Activated naive CD4-positive, alpha-beta T cell treated with anti-CD3 and anti-CD28 coated beads, Interleukin-2, amount 10 ng/mL, durations not matched to agents 7 days and 5 days (primary cell): ENCODE measurements at regions not wholly inside any gene's neighbourhood (a gene's known extent, or its start where the extent isn't known, plus 50 kb on each side); places are given as distances from the start of the nearest gene placed in this dataset.
A peak's percentile ranks its signal among the peaks of the same experiment; 100 is the strongest.

Source experiments
- CTCF ChIA-PET: fragments of 350-600 bp; sonication (Branson Sonifier 250); formaldehyde crosslinking; loops from one replicate; lab custom pipeline; 2021; ENCODE audit warnings: antibody characterized with exemption; lab: Charles Lee
- DNase-seq: peaks from one replicate; pipeline ENCODE4 v3.0.0-alpha.2; 2020
- H3K27ac Mint-ChIP-seq: one replicate; pipeline ENCODE4 v1.8.0; 2021; ENCODE audit warnings: mild to moderate bottlenecking, moderate library complexity, mixed read lengths
- H3K27me3 Mint-ChIP-seq: one replicate; pipeline ENCODE4 v1.8.0; 2021; ENCODE audit warnings: mild to moderate bottlenecking, mixed read lengths
- H3K36me3 Mint-ChIP-seq: one replicate; pipeline ENCODE4 v1.8.0; 2021; ENCODE audit warnings: mixed read lengths
- H3K4me1 Mint-ChIP-seq: one replicate; pipeline ENCODE4 v1.8.0; 2021; ENCODE audit warnings: mixed read lengths
- H3K4me3 Mint-ChIP-seq: one replicate; pipeline ENCODE4 v1.8.0; 2021; ENCODE audit warnings: mild to moderate bottlenecking, moderate library complexity, mixed read lengths
- H3K9me3 Mint-ChIP-seq: one replicate; pipeline ENCODE4 v1.8.0; 2021; ENCODE audit warnings: mixed read lengths

GRCh38 chr10:124264711-124265390, 153.9 kb downstream of the OAT start:
- no peaks in the 10 kb centered on the region for H3K9me3 Mint-ChIP-seq
- no peak overlapping the region for H3K4me3 Mint-ChIP-seq
- no peaks in the 10 kb centered on the region for H3K36me3 Mint-ChIP-seq
- H3K27ac Mint-ChIP-seq = no peak overlapping the region
- H3K4me1 Mint-ChIP-seq = no peaks in the 10 kb centered on the region
- H3K27me3 Mint-ChIP-seq = peaks cover 9% of the 10 kb centered on the region
- CTCF ChIA-PET = no interaction called here
- DNase-seq = no peak

- Mint-ChIP-seq H3K36me3 (no peaks in the 10 kb centered on the region), H3K27me3 (peaks cover 9% of the 10 kb centered on the region), H3K4me3 (no peak overlapping the region), H3K9me3 (no peaks in the 10 kb centered on the region), H3K27ac (peak overlapping the region; percentile 59), H3K4me1 (no peaks in the 10 kb centered on the region)
- CTCF ChIA-PET = no interaction called here
- no peak for DNase-seq
Observed at GRCh38 chr10:124264271-124264670, 154.5 kb downstream of the OAT start.

- CTCF ChIA-PET = no interaction called here
- H3K27me3 Mint-ChIP-seq = peaks cover 9% of the 10 kb centered on the region
- no peak overlapping the region for H3K27ac Mint-ChIP-seq
- no peak overlapping the region for H3K4me3 Mint-ChIP-seq
- H3K36me3 Mint-ChIP-seq = no peaks in the 10 kb centered on the region
- H3K4me1 Mint-ChIP-seq = no peaks in the 10 kb centered on the region
- DNase-seq = no peak
- H3K9me3 Mint-ChIP-seq = no peaks in the 10 kb centered on the region
Observed at GRCh38 chr10:124263726-124264125, 155.0 kb downstream of the OAT start.

GRCh38 chr10:124262971-124263370, 155.8 kb downstream of the OAT start:
- Mint-ChIP-seq H3K4me3 (no peak overlapping the region), H3K27me3 (peaks cover 9% of the 10 kb centered on the region), H3K4me1 (no peaks in the 10 kb centered on the region), H3K9me3 (no peaks in the 10 kb centered on the region), H3K36me3 (no peaks in the 10 kb centered on the region), H3K27ac (no peak overlapping the region)
- no peak for DNase-seq
- CTCF ChIA-PET = interaction anchor here (2.0 kb wide), 1 partner anchor 268 kb away, joined by 4 read pairs; no protein-coding TSS in a partner anchor

- no peak overlapping the region for H3K4me3 Mint-ChIP-seq
- H3K27me3 Mint-ChIP-seq = peaks cover 9% of the 10 kb centered on the region
- no peaks in the 10 kb centered on the region for H3K36me3 Mint-ChIP-seq
- H3K27ac Mint-ChIP-seq = no peak overlapping the region
- CTCF ChIA-PET = interaction anchor here (2.0 kb wide), 1 partner anchor 268 kb away, joined by 4 read pairs; no protein-coding TSS in a partner anchor
- no peaks in the 10 kb centered on the region for H3K4me1 Mint-ChIP-seq
- DNase-seq = no peak
- no peaks in the 10 kb centered on the region for H3K9me3 Mint-ChIP-seq
Observed at GRCh38 chr10:124262234-124262865, 156.4 kb downstream of the OAT start.

- no peak overlapping the region for H3K4me3 Mint-ChIP-seq
- DNase-seq = peak; percentile 26
- CTCF ChIA-PET = interaction anchor here (1.1 to 2.4 kb wide), 3 partner anchors 10 to 263 kb away, joined by 3 to 9 read pairs (median 3); no protein-coding TSS in a partner anchor
- peaks cover 8% of the 10 kb centered on the region for H3K27me3 Mint-ChIP-seq
- no peaks in the 10 kb centered on the region for H3K4me1 Mint-ChIP-seq
- H3K27ac Mint-ChIP-seq = no peak overlapping the region
- H3K9me3 Mint-ChIP-seq = no peaks in the 10 kb centered on the region
- H3K36me3 Mint-ChIP-seq = no peaks in the 10 kb centered on the region
Observed at GRCh38 chr10:124259139-124259825, 159.4 kb downstream of the OAT start.

GRCh38 chr10:124257781-124258180, 160.9 kb downstream of the OAT start:
- CTCF ChIA-PET = interaction anchor here (0.6 to 2.4 kb wide), 3 partner anchors 21 to 131 kb away, joined by 3 to 9 read pairs (median 3); no protein-coding TSS in a partner anchor
- H3K27me3 Mint-ChIP-seq = peaks cover 1% of the 10 kb centered on the region
- H3K36me3 Mint-ChIP-seq = no peaks in the 10 kb centered on the region
- H3K27ac Mint-ChIP-seq = no peak overlapping the region
- no peaks in the 10 kb centered on the region for H3K4me1 Mint-ChIP-seq
- no peaks in the 10 kb centered on the region for H3K9me3 Mint-ChIP-seq
- H3K4me3 Mint-ChIP-seq = no peak overlapping the region
- DNase-seq = no peak

- Mint-ChIP-seq H3K4me1 (no peaks in the 10 kb centered on the region), H3K36me3 (no peaks in the 10 kb centered on the region), H3K27me3 (peaks cover 6% of the 10 kb centered on the region), H3K9me3 (no peaks in the 10 kb centered on the region), H3K4me3 (no peak overlapping the region), H3K27ac (no peak overlapping the region)
- CTCF ChIA-PET = no interaction called here
- no peak for DNase-seq
Observed at GRCh38 chr10:124256151-124256550, 162.6 kb downstream of the OAT start.

- H3K9me3 Mint-ChIP-seq = no peaks in the 10 kb centered on the region
- no peak overlapping the region for H3K4me3 Mint-ChIP-seq
- DNase-seq = no peak
- CTCF ChIA-PET = no interaction called here
- H3K36me3 Mint-ChIP-seq = no peaks in the 10 kb centered on the region
- no peak overlapping the region for H3K27ac Mint-ChIP-seq
- peaks cover 9% of the 10 kb centered on the region for H3K27me3 Mint-ChIP-seq
- no peaks in the 10 kb centered on the region for H3K4me1 Mint-ChIP-seq
Observed at GRCh38 chr10:124255556-124255955, 162.2 kb upstream of the CHST15 start.

- H3K4me3 Mint-ChIP-seq = no peak overlapping the region
- no peak for DNase-seq
- CTCF ChIA-PET = interaction anchor here (0.7 kb wide), 1 partner anchor 17 kb away, joined by 3 read pairs; no protein-coding TSS in a partner anchor
- no peaks in the 10 kb centered on the region for H3K36me3 Mint-ChIP-seq
- H3K27ac Mint-ChIP-seq = no peak overlapping the region
- peaks cover 12% of the 10 kb centered on the region for H3K27me3 Mint-ChIP-seq
- no peaks in the 10 kb centered on the region for H3K4me1 Mint-ChIP-seq
- H3K9me3 Mint-ChIP-seq = no peaks in the 10 kb centered on the region
Observed at GRCh38 chr10:124254490-124254889, 161.1 kb upstream of the CHST15 start.

- CTCF ChIA-PET = interaction anchor here (0.9 to 1.3 kb wide), 2 partner anchors 136 to 1100 kb away, joined by 3 read pairs; no protein-coding TSS in a partner anchor
- no peak overlapping the region for H3K27ac Mint-ChIP-seq
Observed at GRCh38 chr10:124253006-124253405, 159.6 kb upstream of the CHST15 start.

GRCh38 chr10:124252097-124252715, 158.8 kb upstream of the CHST15 start:
- no peak for DNase-seq
- no peak overlapping the region for H3K4me3 Mint-ChIP-seq
- peaks cover 12% of the 10 kb centered on the region for H3K27me3 Mint-ChIP-seq
- H3K9me3 Mint-ChIP-seq = no peaks in the 10 kb centered on the region
- CTCF ChIA-PET = interaction anchor here (1.3 kb wide), 1 partner anchor 137 kb away, joined by 3 read pairs; no protein-coding TSS in a partner anchor
- H3K4me1 Mint-ChIP-seq = no peaks in the 10 kb centered on the region
- no peak overlapping the region for H3K27ac Mint-ChIP-seq
- H3K36me3 Mint-ChIP-seq = no peaks in the 10 kb centered on the region

More at GRCh38 chr10:124253006-124253405, 159.6 kb upstream of the CHST15 start:
- Mint-ChIP-seq H3K4me3 (no peak overlapping the region), H3K4me1 (no peaks in the 10 kb centered on the region), H3K9me3 (no peaks in the 10 kb centered on the region), H3K36me3 (no peaks in the 10 kb centered on the region), H3K27me3 (peaks cover 12% of the 10 kb centered on the region)
- DNase-seq = no peak

GRCh38 chr10:124251317-124252065, 158.1 kb upstream of the CHST15 start:
- DNase-seq = no peak
- Mint-ChIP-seq H3K27ac (no peak overlapping the region), H3K9me3 (no peaks in the 10 kb centered on the region), H3K36me3 (no peaks in the 10 kb centered on the region), H3K4me3 (no peak overlapping the region), H3K4me1 (no peaks in the 10 kb centered on the region), H3K27me3 (peaks cover 12% of the 10 kb centered on the region)
- CTCF ChIA-PET = interaction anchor here (0.7 to 1.1 kb wide), 2 partner anchors 70 to 138 kb away, joined by 3 read pairs; no protein-coding TSS in a partner anchor
